GM12872 (cell line): ENCODE measurements at regions not wholly inside any gene's neighbourhood (a gene's known extent, or its start where the extent isn't known, plus 50 kb on each side); places are given as distances from the start of the nearest gene placed in this dataset.

Experiments used
- TF ChIP-seq, protein P1 (sequence below): IDR thresholded peaks from 3 replicates; pipeline ENCODE4 v1.5.1; 2011; ENCODE audit warnings: low read depth, mild to moderate bottlenecking, low read length, moderate library complexity; ENCODE audit not compliant: insufficient read depth

DNA sequence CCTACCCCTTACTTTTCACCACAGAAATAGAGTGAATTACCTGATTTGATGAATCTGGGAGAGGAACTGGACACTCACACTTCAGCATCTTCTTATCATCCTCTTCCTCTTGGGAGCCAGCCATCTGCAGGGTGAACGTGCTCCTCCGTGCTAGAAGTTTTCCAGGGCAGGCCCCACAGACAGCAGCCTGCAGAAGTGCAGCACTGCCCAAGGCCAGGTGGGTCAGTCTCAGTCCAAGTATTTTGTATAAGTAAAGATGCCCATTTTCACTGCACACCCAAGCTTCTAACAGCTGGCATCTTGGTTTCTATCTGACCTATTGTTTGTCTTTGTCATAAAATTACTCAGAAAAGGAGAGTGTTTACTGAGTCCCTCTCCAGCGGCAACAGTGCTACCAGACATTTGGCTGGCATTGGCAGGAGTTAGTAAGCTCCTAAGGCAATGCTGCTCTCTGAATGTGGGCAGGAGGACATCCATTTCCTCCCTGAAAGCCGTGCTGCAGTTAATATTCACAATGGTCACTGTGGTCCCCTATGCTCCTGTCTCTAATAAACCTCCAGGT is 222.6 kb upstream of the CTAGE1 start:
- TF ChIP-seq, protein P1, sequence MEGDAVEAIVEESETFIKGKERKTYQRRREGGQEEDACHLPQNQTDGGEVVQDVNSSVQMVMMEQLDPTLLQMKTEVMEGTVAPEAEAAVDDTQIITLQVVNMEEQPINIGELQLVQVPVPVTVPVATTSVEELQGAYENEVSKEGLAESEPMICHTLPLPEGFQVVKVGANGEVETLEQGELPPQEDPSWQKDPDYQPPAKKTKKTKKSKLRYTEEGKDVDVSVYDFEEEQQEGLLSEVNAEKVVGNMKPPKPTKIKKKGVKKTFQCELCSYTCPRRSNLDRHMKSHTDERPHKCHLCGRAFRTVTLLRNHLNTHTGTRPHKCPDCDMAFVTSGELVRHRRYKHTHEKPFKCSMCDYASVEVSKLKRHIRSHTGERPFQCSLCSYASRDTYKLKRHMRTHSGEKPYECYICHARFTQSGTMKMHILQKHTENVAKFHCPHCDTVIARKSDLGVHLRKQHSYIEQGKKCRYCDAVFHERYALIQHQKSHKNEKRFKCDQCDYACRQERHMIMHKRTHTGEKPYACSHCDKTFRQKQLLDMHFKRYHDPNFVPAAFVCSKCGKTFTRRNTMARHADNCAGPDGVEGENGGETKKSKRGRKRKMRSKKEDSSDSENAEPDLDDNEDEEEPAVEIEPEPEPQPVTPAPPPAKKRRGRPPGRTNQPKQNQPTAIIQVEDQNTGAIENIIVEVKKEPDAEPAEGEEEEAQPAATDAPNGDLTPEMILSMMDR, result no peak

DNA sequence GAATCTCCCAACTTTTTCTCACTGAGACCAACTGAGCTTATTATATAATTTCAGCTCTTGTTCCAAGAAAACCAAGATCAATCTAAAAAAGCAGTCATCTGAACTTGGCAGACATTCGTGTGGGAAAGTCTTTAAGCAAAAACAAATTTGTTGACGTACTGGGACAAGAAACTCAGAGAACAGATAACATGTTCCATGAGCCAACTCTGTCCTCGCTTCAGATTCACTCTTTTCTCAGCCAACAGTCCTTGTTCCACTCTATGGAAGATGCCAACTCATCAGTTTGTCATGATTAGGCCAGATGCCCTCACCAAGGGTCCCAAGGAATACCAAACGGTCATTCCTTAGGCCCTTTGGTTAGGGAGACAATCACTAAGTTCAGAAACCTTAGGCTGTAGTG is 224.2 kb upstream of the CTAGE1 start:
- TF ChIP-seq, protein P1, result no peak

DNA sequence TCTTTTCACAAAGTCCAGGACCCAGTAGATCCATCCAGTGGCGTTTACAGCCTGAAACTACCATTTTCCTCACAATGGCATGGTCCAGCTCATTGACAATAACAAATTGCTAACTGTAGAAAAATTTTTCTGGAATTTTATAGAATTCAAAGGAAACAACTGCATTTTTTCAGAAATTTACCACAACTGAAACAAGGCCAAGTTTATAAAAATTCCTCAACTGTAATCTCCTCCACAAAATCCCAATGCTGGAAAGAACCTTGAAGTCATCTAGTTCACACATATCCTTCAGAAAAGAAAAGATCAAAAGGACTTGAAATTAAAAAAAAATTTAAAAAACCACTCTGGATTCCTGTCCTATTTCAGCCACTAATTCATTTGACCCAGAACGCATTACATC is 226.0 kb upstream of the CTAGE1 start:
- TF ChIP-seq, protein P1, result no peak

DNA sequence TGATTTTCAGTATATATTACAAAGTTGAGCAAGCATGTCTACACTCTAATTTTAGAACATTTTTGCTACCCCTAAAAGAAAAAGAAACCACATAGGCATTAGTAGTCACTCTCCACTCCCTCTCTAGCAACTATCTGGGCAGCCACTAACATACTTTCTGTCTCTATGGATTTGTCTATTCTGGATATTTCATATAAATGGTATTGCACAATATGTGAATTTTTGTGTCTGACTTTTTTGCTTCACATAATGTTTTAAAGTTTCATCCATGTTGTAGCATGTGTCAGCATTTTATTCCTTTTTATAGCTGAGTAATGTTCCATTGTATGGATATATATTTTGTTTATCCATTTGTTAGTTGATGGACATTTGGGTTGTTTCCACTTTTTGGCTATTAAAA is 232.5 kb upstream of the CTAGE1 start:
- TF ChIP-seq, protein P1, result no peak

DNA sequence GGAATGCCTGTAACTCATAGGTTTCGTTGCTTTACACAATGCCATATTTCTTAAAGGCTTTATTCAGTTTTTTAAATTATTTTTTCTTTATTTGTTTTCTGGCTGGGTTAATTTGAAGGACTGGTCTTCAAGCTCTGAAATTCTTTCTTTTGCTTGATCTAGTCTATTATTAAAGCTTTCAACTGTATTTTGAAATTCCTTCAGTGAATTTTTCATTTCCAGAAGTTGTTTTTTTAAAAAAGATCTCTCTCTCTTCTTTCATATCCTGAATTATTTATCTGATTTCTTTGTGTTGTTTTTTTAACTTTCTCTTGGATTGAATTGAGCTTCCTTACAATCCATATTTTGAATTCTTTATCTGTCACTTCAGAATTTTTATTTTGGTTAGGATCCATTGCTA is 239.9 kb upstream of the CTAGE1 start:
- TF ChIP-seq, protein P1, result no peak

DNA sequence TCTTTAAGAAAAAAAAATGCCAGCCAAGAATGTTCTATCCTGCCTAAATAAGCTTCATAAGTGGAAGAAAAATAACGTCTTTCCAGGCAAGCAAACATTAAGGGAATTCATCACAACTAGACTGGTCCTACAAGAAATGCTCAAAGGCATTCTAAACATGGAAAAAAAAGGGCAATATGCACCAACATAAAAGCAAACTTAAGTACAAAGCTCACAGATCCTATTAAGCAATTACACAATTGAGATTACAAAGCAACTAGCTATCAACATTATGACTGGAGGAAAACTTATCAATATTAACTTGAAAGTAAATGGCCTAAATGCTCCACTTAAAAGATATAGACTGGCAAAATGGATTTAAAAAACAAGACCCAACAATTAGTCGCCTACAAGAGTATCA is 240.6 kb upstream of the CTAGE1 start:
- TF ChIP-seq, protein P1, result no peak

DNA sequence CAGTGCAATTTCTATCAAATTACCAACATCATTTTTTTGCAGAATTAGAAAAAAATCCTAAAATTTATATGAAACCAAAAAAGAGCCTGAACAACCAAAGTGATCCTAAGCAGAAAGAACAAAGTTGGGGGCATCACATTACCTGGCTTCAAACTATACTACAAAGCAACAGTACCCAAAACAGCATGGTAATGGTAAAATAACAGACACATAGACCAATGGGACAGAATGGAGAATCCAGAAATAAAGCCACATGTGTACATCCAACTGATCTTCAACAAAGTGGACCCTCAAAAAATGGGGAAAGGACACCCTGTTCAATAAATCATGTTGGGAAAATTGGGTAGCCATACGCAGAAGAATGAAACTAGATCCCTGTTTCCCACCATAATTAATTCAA is 245.7 kb upstream of the CTAGE1 start:
- TF ChIP-seq, protein P1, result no peak
